NCI-H510A treated with DMSO at 0.1 percent for 48 hours (cell line): ENCODE measurements at regions not wholly inside any gene's neighbourhood (a gene's known extent, or its start where the extent isn't known, plus 50 kb on each side); places are given as distances from the start of the nearest gene placed in this dataset.
"Not testable (repeated sequence)": the region's sequence is repeated elsewhere in the genome, so short reads cannot be mapped to it uniquely, and the experiment has no call there.

Experiments used
- DNase-seq: peaks from one replicate; lab custom pipeline; 2025; lab: John Stamatoyannopoulos, UW

DNA sequence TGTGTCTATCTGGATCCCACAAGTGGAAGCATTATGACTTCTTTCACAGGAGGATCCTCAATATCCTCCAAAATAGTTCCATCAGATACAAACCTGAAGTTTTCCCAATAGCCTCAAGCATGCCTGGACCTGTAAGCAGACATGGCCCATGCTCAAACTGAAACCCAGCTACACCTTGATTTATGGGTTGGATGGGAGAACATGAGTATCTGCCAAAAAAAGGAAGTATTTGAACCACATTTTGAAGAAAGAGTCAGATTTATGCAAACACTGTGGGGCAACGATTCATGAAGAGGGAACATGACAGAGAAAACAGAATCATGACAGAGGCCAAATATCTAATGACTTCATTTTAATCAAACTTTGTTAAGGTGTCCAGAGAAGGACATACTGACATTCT lies 351.0 kb upstream of the NFIA start:
- DNase-seq = no peak

DNA sequence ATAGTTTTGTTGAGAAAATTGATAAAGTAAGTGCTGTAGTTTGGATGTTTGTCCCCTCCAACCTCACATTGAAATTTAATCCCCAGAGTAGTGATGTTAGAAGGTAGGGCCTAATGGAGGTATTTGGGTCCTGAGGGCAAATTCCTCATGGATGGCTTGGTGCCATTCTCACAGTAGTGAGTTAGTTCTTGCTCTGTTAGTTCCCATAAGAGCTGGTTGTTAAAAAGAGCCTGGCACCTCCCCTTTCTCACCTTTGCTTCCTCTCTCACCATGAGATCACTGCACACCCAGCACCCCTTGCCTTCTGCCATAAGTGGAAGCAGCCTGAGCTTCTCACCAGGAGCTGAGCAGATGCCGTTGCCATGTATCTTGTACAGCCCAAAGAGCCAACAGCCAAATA lies 354.8 kb upstream of the NFIA start:
- no peak for DNase-seq

GRCh38 chr1:60716472-60716871 lies 365.9 kb upstream of the NFIA start:
- no peak for DNase-seq

DNA sequence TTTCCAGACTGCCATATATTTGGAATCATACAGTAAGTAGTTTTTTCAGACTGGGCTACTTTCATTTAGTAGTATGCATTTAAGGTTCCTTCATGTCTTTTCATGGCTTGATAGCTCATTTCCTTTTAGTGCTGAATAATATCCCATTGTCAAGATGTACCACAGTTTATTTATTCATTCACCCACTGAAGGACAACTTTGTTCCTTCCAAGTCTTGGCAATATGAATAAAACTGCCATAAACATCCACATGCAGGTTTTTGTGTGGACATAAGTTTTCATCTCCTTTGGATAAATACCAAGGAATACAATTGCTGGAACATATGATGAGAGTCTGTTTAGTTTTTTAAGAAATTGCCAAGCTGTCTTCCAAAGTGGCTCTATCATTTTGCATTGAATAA lies 366.4 kb upstream of the NFIA start:
- no peak for DNase-seq

DNA sequence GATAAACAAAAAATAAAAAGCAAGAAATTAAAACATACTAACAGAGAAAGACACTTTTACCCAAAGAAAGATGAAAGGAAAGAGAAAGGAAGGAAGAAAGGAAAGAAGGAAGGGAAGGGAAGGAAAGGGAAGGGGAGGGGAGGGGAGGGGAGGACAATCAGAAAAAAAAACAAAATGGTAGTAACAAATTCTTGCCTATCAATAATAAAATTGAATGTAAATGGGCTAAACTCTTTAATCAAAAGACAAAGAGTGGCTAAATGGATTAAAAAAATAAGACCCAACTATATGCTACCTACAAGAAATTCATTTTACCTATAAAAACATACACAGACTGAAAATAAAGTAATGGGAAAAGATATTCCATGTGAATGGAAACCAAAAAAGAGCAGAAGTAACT lies 372.9 kb upstream of the NFIA start:
- DNase-seq = no peak

- no peak for DNase-seq
These were observed 377.3 kb upstream of the NFIA start for GRCh38 chr1:60705026-60705425.

DNA sequence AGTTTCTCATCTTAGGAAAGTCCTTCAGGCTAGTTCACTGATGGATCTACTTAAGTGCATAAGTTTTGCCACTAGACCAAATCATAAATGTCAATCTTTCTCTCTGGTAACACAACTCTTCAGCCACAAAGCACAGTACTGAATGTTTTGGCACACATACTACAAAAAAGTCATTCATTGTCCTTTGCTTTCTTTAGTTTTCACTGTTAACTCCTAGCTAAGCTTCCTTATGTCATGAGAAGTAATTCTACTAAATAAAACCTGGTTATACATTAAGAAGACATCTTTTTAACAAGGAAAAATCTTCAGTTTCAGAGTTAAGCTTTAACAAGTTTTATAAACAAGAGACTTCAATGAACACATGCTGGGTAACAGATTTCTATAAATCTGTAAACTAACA lies 379.2 kb upstream of the NFIA start:
- no peak for DNase-seq

- DNase-seq = no peak
These were observed 383.0 kb upstream of the NFIA start for GRCh38 chr1:60699325-60699724.

DNA sequence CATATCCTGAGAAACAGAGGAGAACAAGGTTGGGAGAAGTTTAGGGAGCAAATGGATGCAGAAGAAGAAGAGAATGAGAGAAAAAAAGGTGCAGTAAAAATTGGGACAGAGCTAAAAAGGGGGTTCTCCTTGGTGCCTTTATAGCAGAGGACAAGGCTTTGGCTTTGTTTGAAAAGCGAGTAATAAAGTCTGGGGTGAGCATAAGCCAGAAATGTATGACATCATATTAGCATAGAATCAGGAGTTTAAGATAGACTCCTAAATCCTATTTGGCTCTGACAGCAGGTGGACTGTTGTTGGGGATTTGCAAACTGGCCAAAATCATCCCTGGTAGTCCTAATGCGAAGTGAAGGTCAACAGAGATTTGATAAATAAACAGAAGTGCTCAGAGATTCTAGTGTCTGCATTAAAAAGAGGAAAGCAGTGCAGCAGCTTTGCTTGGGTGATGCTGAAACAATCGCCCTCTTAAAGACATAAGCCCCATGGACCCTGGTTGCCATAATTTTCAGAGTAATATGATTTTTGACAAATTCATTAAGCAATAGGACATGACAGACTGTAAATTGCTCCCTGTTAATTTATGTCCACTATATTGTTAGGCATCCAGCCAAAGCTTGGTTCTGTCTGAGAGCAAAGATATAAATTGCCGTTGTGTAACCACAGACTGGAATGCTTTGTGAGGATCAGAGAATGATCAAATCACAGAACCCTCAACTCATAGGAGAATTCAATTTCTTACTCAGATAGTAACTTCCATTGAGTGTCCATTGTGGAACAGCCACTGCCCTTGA lies 385.0 kb upstream of the NFIA start:
- no peak for DNase-seq

DNA sequence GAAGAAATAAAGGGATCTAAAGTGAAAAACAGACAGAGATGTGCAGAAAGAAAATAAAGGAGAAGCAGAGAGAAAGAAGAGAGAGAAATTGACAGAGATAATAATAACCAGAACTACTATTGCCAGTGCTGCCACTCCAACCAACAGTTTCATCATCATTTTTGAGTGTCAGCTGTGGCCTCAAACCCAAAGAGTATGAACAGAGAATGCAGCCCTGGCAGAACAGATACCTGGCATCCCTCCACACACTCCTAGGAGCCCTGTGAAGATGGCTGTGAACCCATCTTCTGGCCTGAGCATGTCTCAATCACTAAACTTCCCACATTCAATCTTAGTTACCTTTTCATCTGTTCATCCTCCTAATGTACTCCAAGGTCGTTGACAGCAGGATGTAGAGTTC lies 385.8 kb upstream of the NFIA start:
- no peak for DNase-seq

GRCh38 chr1:60695716-60696171 lies 386.6 kb upstream of the NFIA start:
- no peak for DNase-seq

GRCh38 chr1:60694980-60695379 lies 387.4 kb upstream of the NFIA start:
- no peak for DNase-seq

GRCh38 chr1:60692031-60692430 lies 390.3 kb upstream of the NFIA start:
- DNase-seq = no peak

DNA sequence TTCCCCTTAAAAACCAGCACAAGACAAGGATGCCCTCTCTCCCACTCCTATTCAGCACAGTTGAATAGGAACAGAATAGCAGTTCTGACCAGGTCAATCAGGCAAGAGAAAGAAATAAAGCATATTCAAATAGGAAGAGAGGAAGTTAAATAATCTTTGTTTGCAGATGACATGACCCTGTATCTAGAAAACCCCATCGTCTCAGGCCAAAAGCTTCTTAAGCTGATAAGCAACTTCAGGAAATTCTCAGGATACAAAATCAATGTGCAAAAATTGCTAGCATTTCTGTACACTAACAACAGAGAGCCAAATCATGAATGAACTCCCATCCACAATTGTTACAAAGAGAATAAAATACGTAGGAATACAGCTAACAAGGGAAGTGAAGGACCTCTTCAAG lies 394.1 kb upstream of the NFIA start:
- DNase-seq = not testable (repeated sequence)

GRCh38 chr1:60681095-60681860 lies 401.1 kb upstream of the NFIA start:
- no peak for DNase-seq

- no peak for DNase-seq
These were observed 402.6 kb upstream of the NFIA start for GRCh38 chr1:60679524-60680375.

DNA sequence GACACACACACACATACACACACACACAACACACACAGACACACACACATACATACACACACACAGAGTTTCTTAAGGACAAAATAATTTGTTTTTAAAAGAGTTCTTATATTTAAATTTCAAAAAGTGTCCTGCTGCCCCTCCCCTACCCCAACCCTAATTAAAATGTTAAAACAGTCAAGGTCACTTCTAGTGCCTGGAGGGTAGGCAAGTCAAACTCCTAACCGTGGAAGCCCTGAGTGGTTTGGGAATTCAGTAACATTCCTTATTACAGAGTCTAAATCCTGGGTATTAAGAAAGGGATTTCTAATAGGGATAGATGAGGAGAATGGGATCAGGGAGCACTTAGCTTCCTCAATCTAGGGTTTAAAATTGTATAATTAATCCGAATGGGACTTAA lies 403.6 kb upstream of the NFIA start:
- DNase-seq = no peak

DNA sequence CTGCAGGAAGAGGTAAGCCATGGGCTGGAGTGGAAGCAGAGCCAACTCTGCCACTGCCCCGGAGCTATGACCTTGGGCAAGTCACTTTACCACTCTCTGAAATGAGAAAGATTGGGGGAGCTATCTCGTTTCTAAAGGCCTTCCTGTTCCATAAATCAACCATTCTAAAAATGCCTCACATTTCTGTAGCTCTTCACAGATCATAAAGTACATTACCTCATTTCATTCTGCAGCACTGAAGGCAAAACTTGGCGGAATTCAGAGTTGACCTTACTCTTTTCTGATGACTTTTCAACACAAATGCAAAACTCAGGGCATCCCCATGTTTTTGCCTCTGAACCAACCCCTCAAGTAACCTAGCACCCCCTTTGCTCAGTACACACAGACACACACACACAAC lies 404.0 kb upstream of the NFIA start:
- DNase-seq = no peak

- DNase-seq = no peak
These were observed 409.9 kb upstream of the NFIA start for GRCh38 chr1:60672449-60672848.

- no peak for DNase-seq
These were observed 412.1 kb upstream of the NFIA start for GRCh38 chr1:60670302-60670701.

GRCh38 chr1:60668585-60668984 lies 413.8 kb upstream of the NFIA start:
- no peak for DNase-seq

DNA sequence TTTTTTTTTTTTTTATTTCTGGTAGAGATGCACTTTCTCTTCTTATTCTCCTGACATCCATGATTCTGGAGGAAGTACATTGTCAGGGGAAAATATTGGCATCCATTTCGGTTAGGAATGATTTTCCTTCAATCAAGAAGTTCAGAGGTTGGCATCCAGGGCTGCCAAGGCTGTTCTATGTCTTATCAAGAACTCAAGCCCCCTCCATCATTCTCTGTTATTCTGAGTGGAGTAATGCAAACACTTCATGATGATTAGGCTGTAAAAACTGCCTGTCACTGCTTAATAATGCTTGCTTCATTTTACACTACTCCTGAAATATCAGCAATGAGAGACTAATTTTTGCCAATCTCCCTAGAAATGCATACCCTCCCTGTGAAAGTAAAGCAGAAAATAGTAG lies 417.1 kb upstream of the NFIA start:
- DNase-seq = no peak
